Endothelial cell of umbilical vein (primary cell): ENCODE measurements at regions not wholly inside any gene's neighbourhood (a gene's known extent, or its start where the extent isn't known, plus 50 kb on each side); places are given as distances from the start of the nearest gene placed in this dataset.

Experiments used
- BruUV-seq: library from RNA; stranded (reverse); fragments of 400-500 nt; replicated peaks from 2 replicates; lab custom pipeline; 2021; lab: Mats Ljungman, UMichigan
- CTCF ChIA-PET: fragments of 300-600, 350-600 bp; sonication (Branson Sonifier 250); formaldehyde crosslinking; loops from one replicate; lab custom pipeline; 2021; ENCODE audit warnings: antibody characterized with exemption, inconsistent platforms; lab: Charles Lee
- POLR2A ChIA-PET: fragments of 300-600, 350-600 bp; sonication (Branson Sonifier 250); formaldehyde crosslinking; loops from one replicate; lab custom pipeline; 2021; ENCODE audit warnings: antibody characterized with exemption, inconsistent platforms; lab: Charles Lee
- DNase-seq: peaks from one replicate; pipeline ENCODE4 v3.0.0-alpha.2; 2011; ENCODE audit warnings: low read depth, low spot score
- FAIRE-seq: peaks from 2 replicates; lab custom pipeline; 2011; peaks lifted over from hg19 to GRCh38; lab: Jason Lieb, UNC
- H2AFZ ChIP-seq: 2 replicates; pipeline ENCODE4 v1.6.0; 2012; ENCODE audit warnings: low read depth, low read length, control low read depth, inconsistent platforms
- H3K27ac ChIP-seq: 2 replicates; pipeline ENCODE4 v1.5.1; 2011; ENCODE audit warnings: low read depth, mild to moderate bottlenecking, control low read depth, low read length, moderate library complexity; ENCODE audit not compliant: insufficient read depth
- H3K27me3 ChIP-seq, 2 experiments: 2 replicates each; pipeline versions ENCODE4 v1.6.0 to v1.6.1; 2011; ENCODE audit warnings: low read length in 2 of 2, mixed read lengths in 1 of 2; ENCODE audit not compliant: control insufficient read depth in 2 of 2, insufficient read depth in 2 of 2
- H3K36me3 ChIP-seq, 2 experiments: 2 replicates in 1 of 2; 3 replicates in 1 of 2; pipeline ENCODE4 v1.5.1; 2011; ENCODE audit warnings: low read length in 2 of 2, mild to moderate bottlenecking in 1 of 2, moderate library complexity in 1 of 2; ENCODE audit not compliant: control insufficient read depth in 2 of 2, insufficient read depth in 2 of 2; ENCODE audit errors: extremely low read depth in 1 of 2
- H3K4me1 ChIP-seq: 3 replicates; pipeline ENCODE4 v1.5.1; 2011; ENCODE audit warnings: mild to moderate bottlenecking, low read length; ENCODE audit not compliant: control insufficient read depth, insufficient read depth; ENCODE audit errors: extremely low read depth
- H3K4me2 ChIP-seq: 2 replicates; pipeline ENCODE4 v1.6.1; 2011; ENCODE audit warnings: low read length, control low read depth, mixed read lengths; ENCODE audit not compliant: insufficient read depth
- H3K4me3 ChIP-seq, 3 experiments: fragments of 200-600 bp in 1 of 3; sonication (generic), shearing (Covaris generic) in 1 of 3; replicated peaks in 1 of 3; 2 replicates each; pipeline ENCODE4 v1.5.1; 2011 to 2016; ENCODE audit warnings: control low read depth in 3 of 3, low read length in 3 of 3, mild to moderate bottlenecking in 2 of 3, inconsistent platforms in 1 of 3, low read depth in 1 of 3, moderate library complexity in 1 of 3; ENCODE audit not compliant: insufficient read depth in 1 of 3
- H3K79me2 ChIP-seq: 2 replicates; pipeline ENCODE4 v1.6.0; 2012; ENCODE audit warnings: low read length, inconsistent platforms; ENCODE audit not compliant: control insufficient read depth, insufficient read depth
- H3K9ac ChIP-seq: replicated peaks from 2 replicates; pipeline ENCODE3; 2011; ENCODE audit warnings: low read length, control low read depth; ENCODE audit not compliant: insufficient read depth; ENCODE audit errors: extremely low read depth
- H3K9me1 ChIP-seq: replicated peaks from 3 replicates; pipeline ENCODE4 v1.6.0; 2011; ENCODE audit warnings: mild to moderate bottlenecking, low read length; ENCODE audit not compliant: control insufficient read depth, insufficient read depth; ENCODE audit errors: extremely low read depth
- H3K9me3 ChIP-seq: replicated peaks from 2 replicates; pipeline ENCODE4 v1.5.1; 2012; ENCODE audit warnings: low read length, inconsistent platforms; ENCODE audit not compliant: control insufficient read depth, insufficient read depth
- H4K20me1 ChIP-seq: replicated peaks from 2 replicates; pipeline ENCODE3; 2011; ENCODE audit warnings: mild to moderate bottlenecking, low read length; ENCODE audit not compliant: control insufficient read depth, insufficient read depth; ENCODE audit errors: extremely low read depth
- EZH2 ChIP-seq: IDR thresholded peaks from 2 replicates; pipeline ENCODE4 v1.6.1; 2012; ENCODE audit warnings: borderline replicate concordance, low read depth, mild to moderate bottlenecking, moderate library complexity, low read length, inconsistent platforms; ENCODE audit not compliant: severe bottlenecking
- FOS ChIP-seq: IDR thresholded peaks from 2 replicates; pipeline ENCODE4 v1.6.1; 2011; ENCODE audit warnings: mild to moderate bottlenecking, low read length, moderate library complexity, borderline replicate concordance; ENCODE audit not compliant: insufficient read depth
- GATA2 ChIP-seq: IDR thresholded peaks from 2 replicates; pipeline ENCODE4 v1.7.0; 2011; ENCODE audit warnings: low read depth, mild to moderate bottlenecking, moderate library complexity, mixed read lengths, low read length; ENCODE audit not compliant: insufficient read length, insufficient read depth
- JUN ChIP-seq: IDR thresholded peaks from 2 replicates; pipeline ENCODE4 v1.6.1; 2011; ENCODE audit warnings: borderline replicate concordance, low read depth; ENCODE audit not compliant: insufficient read length, insufficient read depth
- MYC ChIP-seq: IDR thresholded peaks from one replicate; pipeline ENCODE4 v1.6.1; 2011; ENCODE audit warnings: mild to moderate bottlenecking, low read depth, low read length
- POLR2A ChIP-seq: IDR thresholded peaks from 2 replicates; pipeline ENCODE4 v1.6.1; 2012; ENCODE audit warnings: low read depth, mild to moderate bottlenecking, control low read depth, low read length
- POLR2AphosphoS5 ChIP-seq: IDR thresholded peaks from 2 replicates; pipeline ENCODE4 v1.6.1; 2012; ENCODE audit warnings: low read depth, mild to moderate bottlenecking, control low read depth, low read length, moderate library complexity; ENCODE audit not compliant: insufficient read depth
- dilution Hi-C: fragments of 300-500 bp; cut with MboI; formaldehyde crosslinking; loops from one replicate; pipeline ENCODE4 v1.15.0; 2019; ENCODE audit warnings: low sequenced_read_pairs; ENCODE audit not compliant: extremely low pct_ligation_motif_present
- intact Hi-C: fragments of 100-400 bp; cut with micrococcal nuclease; formaldehyde crosslinking; loops from one replicate; pipeline ENCODE4 v1.10.0; 2022
- TF ChIP-seq, protein P1 (sequence below): IDR thresholded peaks from 2 replicates; pipeline ENCODE4 v1.6.1; 2011; ENCODE audit not compliant: insufficient read depth, insufficient read length
- TF ChIP-seq, protein P2 (sequence below), 2 donors: IDR thresholded peaks; 1 replicate in 1 of 2; 2 replicates in 1 of 2; pipeline ENCODE4 v1.5.1; 2011; ENCODE audit warnings: low read length in 2 of 2, mild to moderate bottlenecking in 2 of 2, moderate library complexity in 2 of 2, control low read depth in 1 of 2, inconsistent platforms in 1 of 2, low read depth in 1 of 2; ENCODE audit not compliant: insufficient read depth in 1 of 2; ENCODE audit errors: extremely low read depth in 1 of 2

DNA sequence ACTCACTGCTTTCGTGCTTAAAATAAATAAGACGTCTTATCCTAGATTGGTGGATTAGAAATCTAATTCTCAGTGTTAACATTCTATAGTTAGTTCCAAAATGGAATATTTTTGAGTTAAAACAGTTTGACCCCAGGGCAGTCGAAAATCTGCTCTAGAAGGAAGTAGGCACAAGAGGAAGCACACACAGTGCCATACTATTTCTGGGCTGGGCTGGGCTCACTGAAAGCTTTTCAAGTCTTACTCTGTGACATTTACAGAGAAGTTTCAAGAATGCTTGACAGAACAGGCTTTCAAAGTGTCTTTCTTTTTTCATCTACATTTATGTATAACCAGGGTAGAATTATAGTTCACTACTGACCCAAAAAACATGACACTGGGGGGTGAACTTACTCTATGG is 209.8 kb downstream of the SOD2 start:
- no TSS peak for BruUV-seq
- no peak for FAIRE-seq
- H3K9me3 ChIP-seq: peaks cover 1% of the 10 kb centered on the region
- H3K4me1 ChIP-seq: no peaks in the 10 kb centered on the region
- H3K4me2 ChIP-seq: no peak overlapping the region
- no peaks in the 10 kb centered on the region for H3K79me2 ChIP-seq
- no peak for DNase-seq
- H2AFZ ChIP-seq: no peak overlapping the region
- no peak overlapping the region for H3K27ac ChIP-seq
- no peak for TF ChIP-seq POLR2AphosphoS5
- TF ChIP-seq, protein P1, sequence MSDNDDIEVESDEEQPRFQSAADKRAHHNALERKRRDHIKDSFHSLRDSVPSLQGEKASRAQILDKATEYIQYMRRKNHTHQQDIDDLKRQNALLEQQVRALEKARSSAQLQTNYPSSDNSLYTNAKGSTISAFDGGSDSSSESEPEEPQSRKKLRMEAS: no peak
- TF ChIP-seq JUN: no peak
- TF ChIP-seq GATA2: no peak
- no peak for TF ChIP-seq EZH2
- TF ChIP-seq MYC: no peak
- TF ChIP-seq POLR2A: no peak
- TF ChIP-seq, protein P2, sequence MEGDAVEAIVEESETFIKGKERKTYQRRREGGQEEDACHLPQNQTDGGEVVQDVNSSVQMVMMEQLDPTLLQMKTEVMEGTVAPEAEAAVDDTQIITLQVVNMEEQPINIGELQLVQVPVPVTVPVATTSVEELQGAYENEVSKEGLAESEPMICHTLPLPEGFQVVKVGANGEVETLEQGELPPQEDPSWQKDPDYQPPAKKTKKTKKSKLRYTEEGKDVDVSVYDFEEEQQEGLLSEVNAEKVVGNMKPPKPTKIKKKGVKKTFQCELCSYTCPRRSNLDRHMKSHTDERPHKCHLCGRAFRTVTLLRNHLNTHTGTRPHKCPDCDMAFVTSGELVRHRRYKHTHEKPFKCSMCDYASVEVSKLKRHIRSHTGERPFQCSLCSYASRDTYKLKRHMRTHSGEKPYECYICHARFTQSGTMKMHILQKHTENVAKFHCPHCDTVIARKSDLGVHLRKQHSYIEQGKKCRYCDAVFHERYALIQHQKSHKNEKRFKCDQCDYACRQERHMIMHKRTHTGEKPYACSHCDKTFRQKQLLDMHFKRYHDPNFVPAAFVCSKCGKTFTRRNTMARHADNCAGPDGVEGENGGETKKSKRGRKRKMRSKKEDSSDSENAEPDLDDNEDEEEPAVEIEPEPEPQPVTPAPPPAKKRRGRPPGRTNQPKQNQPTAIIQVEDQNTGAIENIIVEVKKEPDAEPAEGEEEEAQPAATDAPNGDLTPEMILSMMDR (IDR thresholded peaks at IDR 0.05; ENCODE audit: extremely low read depth in 1 of 2, insufficient read depth in 1 of 2, low read depth in 1 of 2, low read length in 2 of 2): no peak
- no peak for TF ChIP-seq FOS
- no peak overlapping the region for H3K9ac ChIP-seq
- intact Hi-C loops: no loop called here
- dilution Hi-C loops: no loop called here
- H3K9me1 ChIP-seq: no peaks in the 10 kb centered on the region
- POLR2A ChIA-PET: no interaction called here
- no peaks in the 10 kb centered on the region for H4K20me1 ChIP-seq
- no peaks in the 10 kb centered on the region for H3K27me3 ChIP-seq
- CTCF ChIA-PET: no interaction called here
- no peaks in the 10 kb centered on the region for H3K36me3 ChIP-seq
- no peak overlapping the region for H3K4me3 ChIP-seq
